ENCODE measurements at regions not wholly inside any gene's neighbourhood (a gene's known extent, or its start where the extent isn't known, plus 50 kb on each side); places are given as distances from the start of the nearest gene placed in this dataset.

GRCh38 chr2:194619366-194619765 lies 1037.7 kb upstream of the SLC39A10 start:
- Histone ChIP-seq H3K27me3 (no peaks in the 10 kb centered on the region), H3K36me3 (no peaks in the 10 kb centered on the region), H3K4me1 (peaks cover 0 to 13% (median 7%) of the 10 kb centered on the region in 4 donors), H3K4me3 (no peak overlapping the region), H3K27ac (no peak overlapping the region), H3K9me3 (no peaks in the 10 kb centered on the region)
- TF ChIP-seq CTCF (IDR thresholded peaks at IDR 0.05) = no peak
- no peak for TF ChIP-seq EP300 (IDR thresholded peaks at IDR 0.05)
- TF ChIP-seq POLR2A (IDR thresholded peaks at IDR 0.05) = no peak
- no peak for TF ChIP-seq POLR2AphosphoS5 (IDR thresholded peaks at IDR 0.05)
- DNase-seq = no peak
- intact Hi-C loops (cut with DNase I) = no loop called here

- no peaks in the 10 kb centered on the region for H3K9me3 ChIP-seq
- DNase-seq = no peak
- no peak overlapping the region for H3K27ac ChIP-seq
- no peaks in the 10 kb centered on the region for H3K27me3 ChIP-seq
- intact Hi-C loops (cut with DNase I) = no loop called here
- H3K4me1 ChIP-seq = peaks cover 0 to 13% (median 7%) of the 10 kb centered on the region in 4 donors
- H3K4me3 ChIP-seq = no peak overlapping the region
- H3K36me3 ChIP-seq = no peaks in the 10 kb centered on the region
- TF ChIP-seq EP300 (IDR thresholded peaks at IDR 0.05) = no peak
- TF ChIP-seq POLR2A (IDR thresholded peaks at IDR 0.05) = no peak
- TF ChIP-seq CTCF (IDR thresholded peaks at IDR 0.05) = no peak
- no peak for TF ChIP-seq POLR2AphosphoS5 (IDR thresholded peaks at IDR 0.05)
These were observed 1038.6 kb upstream of the SLC39A10 start for GRCh38 chr2:194618432-194618831.

GRCh38 chr2:194616334-194616733 lies 1040.7 kb upstream of the SLC39A10 start:
- DNase-seq = no peak
- no peaks in the 10 kb centered on the region for H3K27me3 ChIP-seq
- H3K27ac ChIP-seq = no peak overlapping the region
- H3K4me1 ChIP-seq = peaks cover 0 to 13% (median 7%) of the 10 kb centered on the region in 4 donors
- no peak for TF ChIP-seq CTCF (IDR thresholded peaks at IDR 0.05)
- TF ChIP-seq POLR2AphosphoS5 (IDR thresholded peaks at IDR 0.05) = no peak
- no peak for TF ChIP-seq EP300 (IDR thresholded peaks at IDR 0.05)
- no peak for TF ChIP-seq POLR2A (IDR thresholded peaks at IDR 0.05)
- H3K36me3 ChIP-seq = no peaks in the 10 kb centered on the region
- no peak overlapping the region for H3K4me3 ChIP-seq
- WGBS, 2 donors = 25 to 58% methylated on average over 1 of the region's 1 CpG
- H3K9me3 ChIP-seq = peaks cover 0 to 3% (median 0%) of the 10 kb centered on the region in 4 donors
- intact Hi-C loops (cut with DNase I) = no loop called here

- intact Hi-C loops (cut with DNase I) = no loop called here
- Histone ChIP-seq H3K27me3 (no peaks in the 10 kb centered on the region), H3K9me3 (peaks cover 0 to 3% (median 0%) of the 10 kb centered on the region in 4 donors), H3K4me3 (no peak overlapping the region), H3K4me1 (peaks cover 0 to 5% (median 0%) of the 10 kb centered on the region in 4 donors), H3K36me3 (no peaks in the 10 kb centered on the region), H3K27ac (no peak overlapping the region)
- TF ChIP-seq POLR2AphosphoS5 (IDR thresholded peaks at IDR 0.05) (no peak), CTCF (IDR thresholded peaks at IDR 0.05) (no peak), POLR2A (IDR thresholded peaks at IDR 0.05) (no peak), EP300 (IDR thresholded peaks at IDR 0.05) (no peak)
- DNase-seq = no peak
These were observed 1046.7 kb upstream of the SLC39A10 start for GRCh38 chr2:194610297-194610696.

- DNase-seq = no peak
- no peaks in the 10 kb centered on the region for H3K27me3 ChIP-seq
- H3K27ac ChIP-seq = no peak overlapping the region
- intact Hi-C loops (cut with DNase I) = no loop called here
- peaks cover 0 to 5% (median 0%) of the 10 kb centered on the region in 4 donors for H3K4me1 ChIP-seq
- TF ChIP-seq CTCF (IDR thresholded peaks at IDR 0.05) (no peak), POLR2A (IDR thresholded peaks at IDR 0.05) (no peak), EP300 (IDR thresholded peaks at IDR 0.05) (no peak), POLR2AphosphoS5 (IDR thresholded peaks at IDR 0.05) (no peak)
- peaks cover 0 to 4% (median 0%) of the 10 kb centered on the region in 4 donors for H3K9me3 ChIP-seq
- WGBS, 2 donors = 90 to 92% methylated on average over 5 of the region's 5 CpGs
- no peaks in the 10 kb centered on the region for H3K36me3 ChIP-seq
- H3K4me3 ChIP-seq = no peak overlapping the region
These were observed 1053.6 kb upstream of the SLC39A10 start for GRCh38 chr2:194603429-194603828.

All from sigmoid colon (tissue), 6 donors.